ENCODE measurements at regions not wholly inside any gene's neighbourhood (a gene's known extent, or its start where the extent isn't known, plus 50 kb on each side); places are given as distances from the start of the nearest gene placed in this dataset.
"Not testable (repeated sequence)": the region's sequence is repeated elsewhere in the genome, so short reads cannot be mapped to it uniquely, and the experiment has no call there.

GRCh38 chr6:82744286-82745015 is 321.2 kb downstream of the UBE3D start:
- no peak for DNase-seq

GRCh38 chr6:82750556-82750955 is 315.1 kb downstream of the UBE3D start:
- DNase-seq, result no peak

GRCh38 chr6:82751718-82752117 is 313.9 kb downstream of the UBE3D start:
- DNase-seq, result no peak

GRCh38 chr6:82761674-82762345 is 303.8 kb downstream of the UBE3D start:
- DNase-seq, result no peak

- DNase-seq, result no peak
Observed at GRCh38 chr6:82766476-82766875, 299.2 kb downstream of the UBE3D start.

- no peak for DNase-seq
Observed at GRCh38 chr6:82767037-82767436, 298.6 kb downstream of the UBE3D start.

GRCh38 chr6:82767447-82767846 is 298.2 kb downstream of the UBE3D start:
- no peak for DNase-seq

- DNase-seq, result no peak
Observed at GRCh38 chr6:82772851-82773717, 292.6 kb downstream of the UBE3D start.

- peak; percentile 7 for DNase-seq
Observed at GRCh38 chr6:82775361-82775760, 290.3 kb downstream of the UBE3D start.

- DNase-seq, result no peak
Observed at GRCh38 chr6:82775981-82776380, 289.7 kb downstream of the UBE3D start.

GRCh38 chr6:82779041-82779440 is 286.6 kb downstream of the UBE3D start:
- no peak for DNase-seq

GRCh38 chr6:82780334-82780733 is 285.3 kb downstream of the UBE3D start:
- DNase-seq, result no peak

GRCh38 chr6:82781620-82782204 is 283.9 kb downstream of the UBE3D start:
- DNase-seq, result no peak

GRCh38 chr6:82783587-82784236 is 281.9 kb downstream of the UBE3D start:
- no peak for DNase-seq

GRCh38 chr6:82785206-82785605 is 280.4 kb downstream of the UBE3D start:
- no peak for DNase-seq

- DNase-seq, result no peak
Observed at GRCh38 chr6:82786248-82786647, 279.4 kb downstream of the UBE3D start.

- no peak for DNase-seq
Observed at GRCh38 chr6:82795940-82796339, 269.7 kb downstream of the UBE3D start.

- DNase-seq, result no peak
Observed at GRCh38 chr6:82801083-82801482, 264.6 kb downstream of the UBE3D start.

GRCh38 chr6:82816243-82816642 is 249.4 kb downstream of the UBE3D start:
- DNase-seq, result not testable (repeated sequence)

GRCh38 chr6:82818727-82819126 is 246.9 kb downstream of the UBE3D start:
- peak; percentile 88 for DNase-seq

GRCh38 chr6:82823361-82823760 is 242.3 kb downstream of the UBE3D start:
- DNase-seq, result no peak

GRCh38 chr6:82832811-82833210 is 232.8 kb downstream of the UBE3D start:
- DNase-seq, result no peak

GRCh38 chr6:82833481-82833880 is 232.2 kb downstream of the UBE3D start:
- no peak for DNase-seq

Data from NCI-H226 (cell line).